ENCODE measurements at regions not wholly inside any gene's neighbourhood (a gene's known extent, or its start where the extent isn't known, plus 50 kb on each side); places are given as distances from the start of the nearest gene placed in this dataset.

GRCh38 chr15:47409600-47409999, 307.7 kb upstream of the SEMA6D start:
- H3K4me2 ChIP-seq (ENCODE audit: low read length): no peak overlapping the region
- H3K9me3 ChIP-seq (ENCODE audit: control insufficient read depth, insufficient read depth, low read length): no peaks in the 10 kb centered on the region; the same call in 1 of the 2 replicates
- no peaks in the 10 kb centered on the region for H3F3A ChIP-seq (ENCODE audit: control insufficient read depth, insufficient read depth)
- H3K4me1 ChIP-seq (ENCODE audit: control insufficient read depth, low read length): no peaks in the 10 kb centered on the region
- no peaks in the 10 kb centered on the region for H3K9me2 ChIP-seq (replicated peaks; ENCODE audit: control insufficient read depth, low read length)
- H3K36me3 ChIP-seq (ENCODE audit: control insufficient read depth, low read length): no peaks in the 10 kb centered on the region
- H4K20me1 ChIP-seq (ENCODE audit: control insufficient read depth, insufficient read depth, low read depth, low read length): no peaks in the 10 kb centered on the region
- H3K27me3 ChIP-seq (ENCODE audit: control insufficient read depth, low read length): no peaks in the 10 kb centered on the region
- TF ChIP-seq CTCF (IDR thresholded peaks at IDR 0.05; ENCODE audit: low read depth, low read length, poor library complexity, severe bottlenecking) (no peak), EZH2phosphoT487 (IDR thresholded peaks at IDR 0.05; ENCODE audit: borderline replicate concordance, low read length) (no peak)
- H3K27ac ChIP-seq (ENCODE audit: low read depth, low read length): no peak overlapping the region
- H3K79me2 ChIP-seq (ENCODE audit: control insufficient read depth, low read length): no peaks in the 10 kb centered on the region
- H3K4me3 ChIP-seq (ENCODE audit: low read length): no peak overlapping the region

GRCh38 chr15:47410247-47410646, 307.1 kb upstream of the SEMA6D start:
- Histone ChIP-seq H3K4me1 (ENCODE audit: control insufficient read depth, low read length) (no peaks in the 10 kb centered on the region), H3K4me2 (ENCODE audit: low read length) (no peak overlapping the region), H3K4me3 (ENCODE audit: low read length) (no peak overlapping the region), H3K36me3 (ENCODE audit: control insufficient read depth, low read length) (no peaks in the 10 kb centered on the region), H3K9me3 (ENCODE audit: control insufficient read depth, insufficient read depth, low read length) (no peaks in the 10 kb centered on the region; the same call in 1 of the 2 replicates), H3K27me3 (ENCODE audit: control insufficient read depth, low read length) (no peaks in the 10 kb centered on the region), H4K20me1 (ENCODE audit: control insufficient read depth, insufficient read depth, low read depth, low read length) (no peaks in the 10 kb centered on the region), H3K9me2 (replicated peaks; ENCODE audit: control insufficient read depth, low read length) (no peaks in the 10 kb centered on the region), H3K79me2 (ENCODE audit: control insufficient read depth, low read length) (no peaks in the 10 kb centered on the region), H3F3A (ENCODE audit: control insufficient read depth, insufficient read depth) (no peaks in the 10 kb centered on the region), H3K27ac (ENCODE audit: low read depth, low read length) (no peak overlapping the region)
- no peak for TF ChIP-seq EZH2phosphoT487 (IDR thresholded peaks at IDR 0.05; ENCODE audit: borderline replicate concordance, low read length)
- TF ChIP-seq CTCF (IDR thresholded peaks at IDR 0.05; ENCODE audit: low read depth, low read length, poor library complexity, severe bottlenecking): no peak

- Histone ChIP-seq H3K79me2 (ENCODE audit: control insufficient read depth, low read length) (no peaks in the 10 kb centered on the region), H4K20me1 (ENCODE audit: control insufficient read depth, insufficient read depth, low read depth, low read length) (no peaks in the 10 kb centered on the region), H3K9me3 (ENCODE audit: control insufficient read depth, insufficient read depth, low read length) (no peaks in the 10 kb centered on the region; the same call in 1 of the 2 replicates), H3K36me3 (ENCODE audit: control insufficient read depth, low read length) (no peaks in the 10 kb centered on the region), H3K4me3 (ENCODE audit: low read length) (no peak overlapping the region), H3K27me3 (ENCODE audit: control insufficient read depth, low read length) (no peaks in the 10 kb centered on the region), H3K4me2 (ENCODE audit: low read length) (no peak overlapping the region), H3K27ac (ENCODE audit: low read depth, low read length) (no peak overlapping the region), H3K4me1 (ENCODE audit: control insufficient read depth, low read length) (no peaks in the 10 kb centered on the region), H3F3A (ENCODE audit: control insufficient read depth, insufficient read depth) (no peaks in the 10 kb centered on the region), H3K9me2 (replicated peaks; ENCODE audit: control insufficient read depth, low read length) (no peaks in the 10 kb centered on the region)
- no peak for TF ChIP-seq EZH2phosphoT487 (IDR thresholded peaks at IDR 0.05; ENCODE audit: borderline replicate concordance, low read length)
Measured at GRCh38 chr15:47411733-47412132, 305.6 kb upstream of the SEMA6D start.

- Histone ChIP-seq H3K4me1 (ENCODE audit: control insufficient read depth, low read length) (no peaks in the 10 kb centered on the region), H4K20me1 (ENCODE audit: control insufficient read depth, insufficient read depth, low read depth, low read length) (no peaks in the 10 kb centered on the region), H3K9me3 (ENCODE audit: control insufficient read depth, insufficient read depth, low read length) (no peaks in the 10 kb centered on the region; the same call in 1 of the 2 replicates), H3K27ac (ENCODE audit: low read depth, low read length) (no peak overlapping the region), H3K27me3 (ENCODE audit: control insufficient read depth, low read length) (no peaks in the 10 kb centered on the region), H3K79me2 (ENCODE audit: control insufficient read depth, low read length) (no peaks in the 10 kb centered on the region), H3K4me3 (ENCODE audit: low read length) (no peak overlapping the region), H3K9me2 (replicated peaks; ENCODE audit: control insufficient read depth, low read length) (no peaks in the 10 kb centered on the region), H3F3A (ENCODE audit: control insufficient read depth, insufficient read depth) (no peaks in the 10 kb centered on the region), H3K36me3 (ENCODE audit: control insufficient read depth, low read length) (no peaks in the 10 kb centered on the region), H3K4me2 (ENCODE audit: low read length) (no peak overlapping the region)
- TF ChIP-seq EZH2phosphoT487 (IDR thresholded peaks at IDR 0.05; ENCODE audit: borderline replicate concordance, low read length) (no peak), CTCF (IDR thresholded peaks at IDR 0.05; ENCODE audit: low read depth, low read length, poor library complexity, severe bottlenecking) (no peak)
Measured at GRCh38 chr15:47412136-47412535, 305.2 kb upstream of the SEMA6D start.
